ENCODE measurements at regions not wholly inside any gene's neighbourhood (a gene's known extent, or its start where the extent isn't known, plus 50 kb on each side); places are given as distances from the start of the nearest gene placed in this dataset.
A peak's percentile ranks its signal among the peaks of the same experiment; 100 is the strongest.
"Not testable (repeated sequence)": the region's sequence is repeated elsewhere in the genome, so short reads cannot be mapped to it uniquely, and the experiment has no call there.

DNA sequence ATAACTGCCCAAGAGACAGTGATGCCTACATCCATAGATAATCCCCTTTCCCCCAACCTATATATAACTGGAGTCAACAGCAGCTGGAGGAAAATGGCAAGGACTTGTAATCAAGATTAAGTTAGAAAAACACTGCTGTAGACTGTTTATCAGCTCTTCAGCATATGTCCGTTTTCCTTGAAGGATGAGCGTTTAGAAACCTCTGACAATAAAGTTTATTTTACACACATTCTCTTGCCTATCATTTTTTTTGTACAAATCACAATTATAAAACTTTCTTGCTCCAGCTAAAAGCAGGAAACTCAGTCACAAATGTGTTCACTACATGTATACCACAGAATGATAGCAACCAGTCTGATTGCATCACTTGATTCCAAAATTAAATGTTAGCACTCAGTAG, 50.8 kb downstream of the PPIAL4G start:
- peaks cover 12% of the 10 kb centered on the region for H3K4me1 Mint-ChIP-seq
- H3K9me3 Mint-ChIP-seq (ENCODE audit: low read depth); ATAC-seq; H3K4me3 Mint-ChIP-seq; DNase-seq; H3K27me3 Mint-ChIP-seq; H3K27ac Mint-ChIP-seq; CTCF ChIA-PET: not testable (repeated sequence)
- H3K36me3 Mint-ChIP-seq, result peaks cover 64% of the 10 kb centered on the region

DNA sequence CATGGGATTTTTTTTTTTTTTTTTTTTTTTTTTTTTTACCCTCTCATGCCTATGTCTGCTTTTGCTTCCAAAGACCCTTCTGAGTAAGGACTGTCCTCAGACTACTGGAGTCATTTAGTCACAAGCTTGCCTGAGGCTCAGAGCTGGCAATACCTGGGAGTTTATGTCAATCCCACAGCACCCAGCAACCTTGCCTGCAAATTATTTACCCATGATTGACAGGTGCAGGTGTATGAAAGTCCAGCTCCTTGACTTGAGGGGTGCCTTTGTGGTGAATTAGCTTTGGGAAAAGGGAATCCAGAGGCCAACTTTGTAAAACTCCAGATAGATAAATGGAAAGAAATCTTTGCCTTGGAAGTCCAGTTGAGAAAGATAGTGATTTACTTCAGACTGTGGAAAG, 53.2 kb downstream of the PPIAL4G start:
- ATAC-seq; H3K27me3 Mint-ChIP-seq; H3K9me3 Mint-ChIP-seq (ENCODE audit: low read depth); CTCF ChIA-PET; H3K4me3 Mint-ChIP-seq; DNase-seq; H3K27ac Mint-ChIP-seq: not testable (repeated sequence)
- Mint-ChIP-seq H3K4me1 (peaks cover 32% of the 10 kb centered on the region), H3K36me3 (peaks cover 74% of the 10 kb centered on the region)

DNA sequence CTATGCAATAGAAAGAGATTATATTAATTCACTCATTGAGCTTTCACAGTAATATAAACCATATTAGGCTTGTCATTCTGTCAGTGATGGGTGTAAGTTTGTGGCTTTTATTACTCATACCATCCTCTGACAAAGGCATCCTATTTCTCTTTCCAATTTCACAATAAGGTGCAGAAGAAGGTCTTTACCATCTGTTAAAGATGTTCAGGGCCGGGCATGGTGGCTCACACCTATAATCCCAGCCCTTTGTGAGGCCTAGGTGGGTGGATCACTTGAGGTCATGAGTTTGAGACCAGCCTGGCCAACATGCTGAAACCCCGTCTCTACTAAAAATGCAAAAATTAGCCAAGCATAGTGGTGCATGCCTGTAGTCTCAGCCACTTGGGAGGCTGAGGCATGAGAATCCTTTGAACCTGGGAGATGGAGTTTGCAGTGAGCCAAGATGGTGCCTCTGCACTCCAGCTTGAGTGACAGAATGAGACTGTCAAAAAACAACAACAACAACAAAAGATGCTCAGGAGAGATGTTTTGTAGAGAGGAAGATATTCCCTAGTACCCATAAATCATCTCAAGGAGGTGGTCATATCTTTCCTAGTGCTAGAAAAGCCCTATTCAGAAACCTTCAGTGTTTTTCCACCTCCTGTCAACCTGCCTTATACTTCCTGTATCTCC, 56.0 kb downstream of the PPIAL4G start:
- Mint-ChIP-seq H3K4me1 (peaks cover 39% of the 10 kb centered on the region), H3K27ac (peak overlapping the region; percentile 60), H3K36me3 (peaks cover 63% of the 10 kb centered on the region)
- CTCF ChIA-PET; H3K4me3 Mint-ChIP-seq; H3K9me3 Mint-ChIP-seq (ENCODE audit: low read depth); DNase-seq; H3K27me3 Mint-ChIP-seq: not testable (repeated sequence)
- ATAC-seq, result peak; percentile 87

DNA sequence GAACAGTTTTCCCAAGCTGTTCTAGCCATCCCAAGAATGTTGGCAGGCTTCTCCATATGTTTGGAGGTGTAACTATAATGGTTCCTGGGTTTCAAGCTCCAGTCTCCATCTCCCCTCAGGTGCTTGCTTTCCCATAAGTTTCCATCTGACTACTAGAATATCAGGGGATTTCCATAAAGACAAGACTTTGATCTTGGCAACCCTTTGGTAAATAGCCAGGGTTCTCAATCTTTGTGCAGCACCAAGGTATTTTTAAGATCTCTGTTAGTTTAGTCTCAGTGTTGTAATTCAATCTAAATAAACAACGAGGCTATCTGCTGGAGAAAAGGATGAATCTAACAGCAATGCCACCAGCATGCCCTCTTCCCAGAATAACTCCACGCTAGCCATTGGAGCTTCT, 56.7 kb downstream of the PPIAL4G start:
- H3K4me1 Mint-ChIP-seq, result peaks cover 39% of the 10 kb centered on the region
- H3K27me3 Mint-ChIP-seq, result not testable (repeated sequence)

DNA sequence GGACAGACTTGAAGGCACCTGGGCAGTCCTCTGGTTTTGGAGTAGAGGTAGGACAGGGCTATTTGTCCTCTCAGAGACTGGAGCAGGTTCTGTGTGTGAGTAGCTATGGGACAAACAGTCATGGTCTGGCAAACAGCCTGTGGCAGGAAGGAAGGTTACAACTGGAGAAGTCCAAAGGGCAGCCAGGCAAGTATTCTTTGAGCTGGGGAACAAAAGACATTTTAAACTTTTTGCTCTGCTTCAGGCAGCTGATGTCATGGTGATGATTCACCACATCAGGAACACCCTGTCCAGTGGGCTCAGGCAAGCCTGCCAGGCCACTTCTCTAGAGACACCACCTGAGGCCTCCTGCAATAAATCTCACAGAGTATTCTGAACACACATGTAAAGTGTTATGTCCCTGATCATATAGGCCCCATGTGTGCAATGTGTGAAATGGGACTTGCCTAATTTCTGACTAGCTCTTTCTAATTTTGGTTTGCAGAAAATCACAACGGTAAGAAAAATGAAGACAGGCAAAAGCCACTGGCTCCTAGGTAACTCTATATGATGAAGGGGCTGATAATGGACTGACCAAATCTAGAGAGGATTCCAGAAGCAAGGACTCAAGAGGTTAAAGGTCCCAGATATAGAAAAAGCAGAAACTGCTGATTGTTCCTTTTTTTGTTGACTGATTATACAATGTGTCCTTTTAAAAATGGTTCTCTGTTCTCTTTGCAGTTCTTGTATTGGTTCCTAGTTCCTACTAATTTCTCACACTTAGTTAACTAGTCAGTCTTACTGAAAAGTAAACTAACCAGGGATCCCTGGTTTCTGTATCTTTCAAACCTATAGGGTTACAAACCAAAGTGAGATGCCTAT, 58.7 kb downstream of the PPIAL4G start:
- peaks cover 45% of the 10 kb centered on the region for H3K36me3 Mint-ChIP-seq
- ATAC-seq; H3K27me3 Mint-ChIP-seq; CTCF ChIA-PET; H3K4me3 Mint-ChIP-seq; DNase-seq; H3K9me3 Mint-ChIP-seq (ENCODE audit: low read depth); H3K27ac Mint-ChIP-seq: not testable (repeated sequence)
- H3K4me1 Mint-ChIP-seq, result peaks cover 39% of the 10 kb centered on the region

More for the DNA sequence above, 56.7 kb downstream of the PPIAL4G start:
- H3K4me3 Mint-ChIP-seq; CTCF ChIA-PET; H3K9me3 Mint-ChIP-seq (ENCODE audit: low read depth); H3K27ac Mint-ChIP-seq; DNase-seq; ATAC-seq: not testable (repeated sequence)
- H3K36me3 Mint-ChIP-seq, result peaks cover 60% of the 10 kb centered on the region

DNA sequence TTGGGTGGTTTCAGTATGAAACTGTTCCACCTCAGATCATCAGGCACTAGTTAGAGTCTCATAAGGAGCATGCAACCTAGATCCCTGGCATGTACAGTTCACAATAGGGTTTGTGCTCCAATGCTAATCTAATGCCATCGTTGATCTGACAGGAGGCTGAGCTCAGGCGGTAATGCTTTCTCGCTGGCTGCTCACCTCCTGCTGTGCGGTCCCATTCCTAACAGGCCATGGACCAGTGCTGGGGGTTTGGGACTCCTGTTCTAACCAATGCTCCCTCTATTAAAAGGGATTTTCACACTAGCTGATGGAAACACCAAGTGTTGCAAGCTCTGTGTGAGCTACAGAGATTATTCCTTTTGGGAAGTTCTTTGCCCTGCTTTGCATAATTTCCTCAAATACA, 60.2 kb downstream of the PPIAL4G start:
- H3K4me3 Mint-ChIP-seq; CTCF ChIA-PET; ATAC-seq; DNase-seq; H3K27ac Mint-ChIP-seq; H3K9me3 Mint-ChIP-seq (ENCODE audit: low read depth); H3K27me3 Mint-ChIP-seq: not testable (repeated sequence)
- Mint-ChIP-seq H3K4me1 (peaks cover 31% of the 10 kb centered on the region), H3K36me3 (peaks cover 32% of the 10 kb centered on the region)

DNA sequence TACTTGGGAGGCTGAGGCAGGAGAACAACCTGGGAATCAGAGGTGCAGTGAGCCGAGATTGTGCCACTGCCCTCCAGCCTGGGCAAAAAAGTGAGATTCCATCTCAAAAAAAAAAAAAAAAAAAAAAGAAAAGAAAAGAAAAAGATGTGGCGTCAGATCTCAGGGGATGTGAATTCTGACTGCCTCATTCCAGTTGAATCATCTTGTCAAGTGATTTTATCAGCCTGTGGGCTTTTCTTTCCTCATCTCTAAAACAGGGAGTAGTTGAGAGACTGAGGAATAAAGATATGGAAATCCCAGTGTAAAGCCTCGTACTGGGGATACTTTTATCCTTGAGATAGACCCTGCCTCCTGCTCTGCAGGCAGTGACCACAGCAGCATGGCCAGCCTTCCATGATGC, 65.9 kb downstream of the PPIAL4G start:
- DNase-seq; H3K9me3 Mint-ChIP-seq (ENCODE audit: low read depth); H3K4me1 Mint-ChIP-seq; H3K27me3 Mint-ChIP-seq; H3K27ac Mint-ChIP-seq; ATAC-seq; H3K36me3 Mint-ChIP-seq; CTCF ChIA-PET; H3K4me3 Mint-ChIP-seq: not testable (repeated sequence)

DNA sequence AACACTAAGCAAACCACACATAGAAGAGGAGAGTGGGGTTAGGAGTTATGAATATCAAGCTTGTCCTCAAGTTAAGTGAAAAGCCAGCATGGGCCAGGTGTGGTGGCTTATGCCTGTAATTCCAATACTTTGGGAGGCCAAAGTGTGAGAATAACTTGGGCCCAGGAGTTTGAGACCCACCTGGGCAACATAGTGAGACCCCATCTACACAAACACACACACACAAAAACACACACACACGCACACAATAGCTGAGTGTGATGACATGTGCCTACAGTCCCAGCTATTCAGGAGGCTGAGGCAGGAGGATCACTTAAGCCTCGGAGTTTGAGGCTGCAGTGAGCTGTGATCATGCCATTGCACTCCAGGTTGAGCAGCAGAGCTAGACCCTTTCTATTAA, 69.7 kb downstream of the PPIAL4G start:
- peaks cover 24% of the 10 kb centered on the region for H3K36me3 Mint-ChIP-seq
- H3K4me3 Mint-ChIP-seq; DNase-seq; H3K27me3 Mint-ChIP-seq; ATAC-seq; H3K27ac Mint-ChIP-seq; CTCF ChIA-PET; H3K9me3 Mint-ChIP-seq (ENCODE audit: low read depth); H3K4me1 Mint-ChIP-seq: not testable (repeated sequence)

DNA sequence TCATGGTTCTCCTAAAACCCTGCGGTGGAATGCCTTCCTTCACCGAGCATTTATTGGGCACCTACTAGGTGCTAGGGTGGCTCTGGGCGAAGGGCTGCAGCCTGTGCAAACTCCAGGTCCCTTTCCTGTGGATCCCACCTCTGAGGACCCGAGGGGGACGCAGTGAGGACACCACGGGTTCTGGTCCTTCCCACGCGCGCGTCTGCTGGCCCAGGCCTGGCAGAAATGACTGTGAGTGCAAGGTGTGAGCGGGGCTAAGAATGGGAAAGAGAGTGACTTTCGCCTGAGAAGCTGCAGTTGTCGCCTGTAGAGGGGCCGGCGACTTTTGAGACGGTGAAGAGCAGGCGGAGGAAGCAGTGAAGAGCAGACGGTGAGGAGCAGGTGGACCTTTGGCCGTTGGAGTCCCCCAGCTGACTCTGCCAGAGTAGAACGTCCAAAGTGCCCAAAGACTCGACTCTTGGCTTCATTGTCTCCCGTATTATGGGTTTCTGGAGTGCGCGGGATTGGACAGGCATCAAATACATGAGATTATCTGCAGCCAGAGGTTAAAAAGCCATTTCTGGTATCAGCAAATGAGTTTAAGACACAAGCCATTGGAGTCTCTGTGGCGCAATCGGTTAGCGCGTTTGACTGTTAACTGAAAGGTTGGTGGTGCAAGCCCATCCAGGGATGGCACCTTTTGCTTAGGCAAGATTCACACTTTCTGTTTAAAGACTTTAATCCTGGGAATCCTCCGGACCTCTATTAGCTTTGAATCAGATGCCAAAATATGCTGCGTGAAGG, 78.1 kb downstream of the PPIAL4G start:
- CTCF ChIA-PET; H3K27ac Mint-ChIP-seq; H3K4me3 Mint-ChIP-seq; DNase-seq; H3K9me3 Mint-ChIP-seq (ENCODE audit: low read depth); H3K27me3 Mint-ChIP-seq; ATAC-seq; H3K36me3 Mint-ChIP-seq: not testable (repeated sequence)
- H3K4me1 Mint-ChIP-seq, result peaks cover 20% of the 10 kb centered on the region

DNA sequence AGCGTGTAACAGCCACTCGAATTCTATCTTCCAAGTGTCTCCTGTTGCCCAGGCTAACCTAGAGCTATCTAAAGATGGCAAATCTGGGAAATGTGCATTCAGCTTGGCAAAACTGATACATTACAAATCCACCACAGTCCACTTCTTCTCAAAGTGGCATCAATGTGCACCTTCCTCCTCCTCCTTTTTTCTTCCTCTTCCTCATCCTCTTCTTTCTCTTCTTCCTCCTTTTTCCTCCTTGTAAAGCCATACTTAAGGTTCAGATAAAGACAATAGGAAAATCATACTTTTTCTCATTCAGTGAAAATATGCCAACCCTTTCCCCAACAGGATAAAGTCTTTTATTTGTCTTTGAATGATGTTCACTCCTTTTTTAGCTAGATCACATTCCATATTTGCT, 79.2 kb downstream of the PPIAL4G start:
- ATAC-seq; DNase-seq; H3K9me3 Mint-ChIP-seq (ENCODE audit: low read depth); H3K27me3 Mint-ChIP-seq; CTCF ChIA-PET; H3K36me3 Mint-ChIP-seq: not testable (repeated sequence)
- peak overlapping the region; percentile 17 for H3K27ac Mint-ChIP-seq
- peak overlapping the region; percentile 11 for H3K4me3 Mint-ChIP-seq
- peaks cover 20% of the 10 kb centered on the region for H3K4me1 Mint-ChIP-seq

DNA sequence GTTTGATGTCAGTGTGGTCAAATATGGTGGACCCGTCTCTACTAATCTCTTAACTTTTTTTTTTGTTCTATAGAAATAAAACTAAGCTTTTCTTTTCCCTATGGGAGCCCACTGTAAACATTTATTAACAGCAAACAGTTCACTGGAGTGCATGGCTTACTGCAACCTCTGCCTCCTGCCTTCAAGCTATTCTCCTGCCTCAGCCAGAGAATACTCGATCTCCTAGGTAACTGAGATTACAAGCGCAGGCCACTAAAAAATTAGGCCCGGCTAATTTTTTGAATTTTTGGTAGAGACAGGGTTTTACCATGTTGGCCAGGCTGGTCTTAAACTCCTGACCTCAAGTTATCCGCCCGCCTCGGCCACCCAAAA, 80.0 kb downstream of the PPIAL4G start:
- Mint-ChIP-seq H3K27ac (peak overlapping the region; percentile 96), H3K4me1 (peaks cover 19% of the 10 kb centered on the region), H3K4me3 (peak overlapping the region; percentile 87)
- not testable (repeated sequence) for H3K9me3 Mint-ChIP-seq (ENCODE audit: low read depth); H3K36me3 Mint-ChIP-seq; DNase-seq; H3K27me3 Mint-ChIP-seq; ATAC-seq
- CTCF ChIA-PET, result interaction anchor here (1.4 kb wide), 1 partner anchor 31 kb away, joined by 7 read pairs; no protein-coding TSS in a partner anchor

DNA sequence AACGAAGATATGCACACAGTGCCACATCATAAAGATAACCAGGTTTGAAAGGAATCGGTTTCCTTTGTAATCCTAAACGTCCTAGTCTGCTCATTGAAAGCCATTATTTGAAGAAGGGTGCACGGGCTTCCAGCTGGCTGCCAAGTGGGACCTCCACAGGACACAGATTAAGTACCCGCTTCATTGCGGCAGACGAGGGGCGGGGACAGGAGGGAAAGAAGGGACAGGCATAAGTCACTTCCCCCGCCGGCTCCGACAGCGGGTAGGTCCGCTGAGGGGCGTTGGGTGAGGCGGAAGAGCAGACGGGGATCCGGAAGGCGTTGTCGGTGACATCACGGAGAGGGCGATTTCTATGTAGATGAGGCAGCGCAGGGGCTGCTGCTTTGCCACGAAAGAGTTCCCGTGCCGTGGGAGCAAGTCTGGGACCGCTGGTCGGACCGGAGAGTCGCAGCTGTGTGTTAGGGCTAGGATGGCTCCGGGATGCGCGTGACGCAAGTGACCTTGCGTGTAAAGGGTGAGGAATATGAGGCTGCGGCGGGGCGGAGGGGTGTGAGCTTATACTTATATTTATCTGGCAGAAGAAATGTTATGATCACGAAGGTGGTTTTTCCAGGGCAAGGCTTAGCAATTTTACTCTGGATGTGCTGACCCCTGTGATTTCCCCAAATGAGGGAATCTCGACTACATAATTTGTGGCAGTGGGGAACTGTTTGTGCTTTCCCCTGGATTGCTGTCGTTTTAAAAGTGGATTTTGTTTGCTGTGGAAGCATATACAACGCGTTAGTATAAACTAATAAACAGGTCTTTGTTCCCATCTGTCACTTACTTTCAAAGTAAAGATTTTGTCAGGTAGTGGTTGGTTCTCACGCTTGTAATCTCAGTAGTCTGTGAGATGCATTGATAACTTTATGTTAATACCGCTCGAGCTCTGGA, 80.7 kb downstream of the PPIAL4G start:
- H3K9me3 Mint-ChIP-seq (ENCODE audit: low read depth); H3K36me3 Mint-ChIP-seq; H3K27me3 Mint-ChIP-seq: not testable (repeated sequence)
- H3K4me3 Mint-ChIP-seq, result peak overlapping the region; percentile 87
- CTCF ChIA-PET, result interaction anchor here (1.4 kb wide), 1 partner anchor 30 kb away, joined by 7 read pairs; no protein-coding TSS in a partner anchor
- peak; percentile 95 for ATAC-seq
- peak overlapping the region; percentile 96 for H3K27ac Mint-ChIP-seq
- peak; percentile 95 for DNase-seq
- H3K4me1 Mint-ChIP-seq, result peaks cover 20% of the 10 kb centered on the region

DNA sequence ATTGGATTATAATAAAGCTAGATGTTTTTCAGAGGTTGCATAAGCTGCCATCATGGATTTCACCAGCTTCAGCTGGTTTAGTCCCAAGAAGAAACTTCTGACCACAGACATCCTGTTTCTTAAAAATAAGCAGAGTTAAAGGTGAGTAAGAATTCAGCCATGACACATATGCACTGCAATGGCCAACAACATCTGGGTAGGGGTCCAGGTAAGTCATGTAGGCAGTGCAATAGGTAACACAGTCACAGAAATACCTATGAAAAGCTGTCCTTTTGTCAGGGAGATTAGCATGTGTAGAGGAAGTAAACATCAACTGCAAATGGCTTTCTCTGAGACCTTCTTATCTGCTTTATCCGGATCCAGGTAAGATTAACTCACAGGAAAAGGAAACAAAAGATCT, 85.6 kb downstream of the PPIAL4G start:
- not testable (repeated sequence) for DNase-seq, H3K27me3 Mint-ChIP-seq

More for the DNA sequence above, 85.6 kb downstream of the PPIAL4G start:
- H3K27ac Mint-ChIP-seq, result peak overlapping the region; percentile 83
- CTCF ChIA-PET; H3K4me3 Mint-ChIP-seq; H3K9me3 Mint-ChIP-seq (ENCODE audit: low read depth); ATAC-seq; H3K36me3 Mint-ChIP-seq: not testable (repeated sequence)
- peaks cover 20% of the 10 kb centered on the region for H3K4me1 Mint-ChIP-seq
